ENCODE measurements at regions not wholly inside any gene's neighbourhood (a gene's known extent, or its start where the extent isn't known, plus 50 kb on each side); places are given as distances from the start of the nearest gene placed in this dataset.

- Histone ChIP-seq H3K27ac (ENCODE audit: low read depth, low read length) (peak overlapping the region; percentile 41), H3K4me1 (ENCODE audit: control insufficient read depth, insufficient read depth, low read length) (peaks cover 4% of the 10 kb centered on the region), H3K9ac (ENCODE audit: extremely low read depth, low read length, poor library complexity, severe bottlenecking) (no peak overlapping the region), H3K27me3 (ENCODE audit: control insufficient read depth, insufficient read depth, low read length, poor library complexity, severe bottlenecking) (no peaks in the 10 kb centered on the region), H3K9me3 (ENCODE audit: control insufficient read depth, low read length) (no peaks in the 10 kb centered on the region), H3K4me3 (ENCODE audit: low read length) (no peak overlapping the region), H3K36me3 (ENCODE audit: control insufficient read depth, insufficient read depth, low read length) (no peaks in the 10 kb centered on the region)
- DNase-seq, result no peak
- TF ChIP-seq, protein P1, sequence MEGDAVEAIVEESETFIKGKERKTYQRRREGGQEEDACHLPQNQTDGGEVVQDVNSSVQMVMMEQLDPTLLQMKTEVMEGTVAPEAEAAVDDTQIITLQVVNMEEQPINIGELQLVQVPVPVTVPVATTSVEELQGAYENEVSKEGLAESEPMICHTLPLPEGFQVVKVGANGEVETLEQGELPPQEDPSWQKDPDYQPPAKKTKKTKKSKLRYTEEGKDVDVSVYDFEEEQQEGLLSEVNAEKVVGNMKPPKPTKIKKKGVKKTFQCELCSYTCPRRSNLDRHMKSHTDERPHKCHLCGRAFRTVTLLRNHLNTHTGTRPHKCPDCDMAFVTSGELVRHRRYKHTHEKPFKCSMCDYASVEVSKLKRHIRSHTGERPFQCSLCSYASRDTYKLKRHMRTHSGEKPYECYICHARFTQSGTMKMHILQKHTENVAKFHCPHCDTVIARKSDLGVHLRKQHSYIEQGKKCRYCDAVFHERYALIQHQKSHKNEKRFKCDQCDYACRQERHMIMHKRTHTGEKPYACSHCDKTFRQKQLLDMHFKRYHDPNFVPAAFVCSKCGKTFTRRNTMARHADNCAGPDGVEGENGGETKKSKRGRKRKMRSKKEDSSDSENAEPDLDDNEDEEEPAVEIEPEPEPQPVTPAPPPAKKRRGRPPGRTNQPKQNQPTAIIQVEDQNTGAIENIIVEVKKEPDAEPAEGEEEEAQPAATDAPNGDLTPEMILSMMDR (conservative IDR thresholded peaks at IDR 0.05), result no peak
- H3K9me3 Mint-ChIP-seq, result no peaks in the 10 kb centered on the region
- peaks cover 6% of the 10 kb centered on the region for H3K4me1 Mint-ChIP-seq
- WGBS, 2 experiments (ENCODE audit: insufficient coverage in 1 of 2, insufficient read length in 1 of 2), result 92 to 94% methylated on average over 4 to 6 of the region's 6 CpGs
- no peak overlapping the region for H3K27ac Mint-ChIP-seq
- H3K36me3 Mint-ChIP-seq (ENCODE audit: low read depth), result no peaks in the 10 kb centered on the region
- H3K4me3 Mint-ChIP-seq, result no peak overlapping the region
- H3K27me3 Mint-ChIP-seq (ENCODE audit: insufficient read depth), result no peaks in the 10 kb centered on the region
Observed at GRCh38 chr13:105273665-105274222, 1261.7 kb downstream of the EFNB2 start.

DNA sequence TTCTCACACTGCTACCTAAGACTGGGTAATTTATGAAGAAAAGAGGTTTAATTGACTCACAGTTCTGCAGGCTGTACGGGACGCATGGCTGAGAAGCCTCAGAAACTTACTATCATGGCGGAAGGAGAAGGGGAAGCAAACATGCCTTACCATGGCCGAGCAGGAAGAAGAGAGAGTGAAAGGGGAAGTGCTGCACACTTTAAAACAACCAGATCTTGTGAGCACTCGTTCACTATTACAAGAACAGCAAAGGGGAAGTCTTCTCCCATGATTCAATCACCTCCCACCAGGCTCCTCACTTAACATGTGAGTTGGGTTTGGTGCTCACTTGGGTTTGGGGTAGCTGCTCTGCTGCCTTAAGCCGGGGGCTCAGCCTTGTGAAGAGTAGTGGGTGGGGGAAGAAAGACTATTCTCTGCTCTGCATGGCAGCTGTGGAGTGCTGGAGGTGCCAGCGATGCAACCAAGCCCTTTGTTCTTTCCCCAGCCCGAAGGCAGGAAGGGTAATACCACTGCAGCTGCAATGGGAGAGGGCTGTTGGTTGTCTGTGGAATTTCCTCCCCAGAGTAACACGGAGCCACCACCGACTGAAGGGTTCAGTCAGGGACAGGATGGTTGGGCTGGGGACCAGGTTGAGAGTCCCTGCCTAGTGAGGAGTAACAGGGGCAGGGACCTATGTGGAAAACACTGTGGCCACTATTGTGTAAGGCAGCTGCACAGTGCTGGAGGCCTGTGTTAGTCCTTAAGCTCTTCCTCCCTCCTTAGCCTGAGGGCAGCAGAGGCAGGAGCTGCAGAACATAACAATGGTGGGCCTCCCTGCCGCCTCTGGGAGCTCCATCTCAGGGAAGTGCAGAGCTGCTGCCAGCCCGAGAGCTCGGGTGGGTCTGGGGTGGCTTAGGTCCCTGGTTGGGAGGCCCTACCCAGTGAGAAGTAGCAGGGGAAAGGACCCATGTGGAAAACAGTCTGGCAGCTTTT lies 1262.5 kb downstream of the EFNB2 start:
- Histone ChIP-seq H3K4me1 (ENCODE audit: control insufficient read depth, insufficient read depth, low read length) (no peaks in the 10 kb centered on the region), H3K9ac (ENCODE audit: extremely low read depth, low read length, poor library complexity, severe bottlenecking) (no peak overlapping the region), H3K27ac (ENCODE audit: low read depth, low read length) (peak overlapping the region; percentile 41), H3K9me3 (ENCODE audit: control insufficient read depth, low read length) (no peaks in the 10 kb centered on the region), H3K27me3 (ENCODE audit: control insufficient read depth, insufficient read depth, low read length, poor library complexity, severe bottlenecking) (no peaks in the 10 kb centered on the region), H3K4me3 (ENCODE audit: low read length) (no peak overlapping the region), H3K36me3 (ENCODE audit: control insufficient read depth, insufficient read depth, low read length) (no peaks in the 10 kb centered on the region)
- H3K27ac Mint-ChIP-seq, result no peak overlapping the region
- H3K36me3 Mint-ChIP-seq (ENCODE audit: low read depth), result no peaks in the 10 kb centered on the region
- no peaks in the 10 kb centered on the region for H3K9me3 Mint-ChIP-seq
- TF ChIP-seq, protein P1 (conservative IDR thresholded peaks at IDR 0.05), result no peak
- WGBS, 2 experiments (ENCODE audit: insufficient coverage in 1 of 2, insufficient read length in 1 of 2), result 94 to 100% methylated on average over 6 to 12 of the region's 13 CpGs
- no peaks in the 10 kb centered on the region for H3K27me3 Mint-ChIP-seq (ENCODE audit: insufficient read depth)
- no peaks in the 10 kb centered on the region for H3K4me1 Mint-ChIP-seq
- no peak overlapping the region for H3K4me3 Mint-ChIP-seq
- DNase-seq, result no peak

- no peak overlapping the region for H3K27ac Mint-ChIP-seq
Observed at GRCh38 chr13:105266615-105267014, 1268.8 kb downstream of the EFNB2 start.

More at GRCh38 chr13:105266615-105267014, 1268.8 kb downstream of the EFNB2 start:
- H3K27ac ChIP-seq (ENCODE audit: low read depth, low read length), result no peak overlapping the region
- no peaks in the 10 kb centered on the region for H3K36me3 ChIP-seq (ENCODE audit: control insufficient read depth, insufficient read depth, low read length)
- Mint-ChIP-seq H3K9me3 (no peaks in the 10 kb centered on the region), H3K36me3 (ENCODE audit: low read depth) (no peaks in the 10 kb centered on the region), H3K4me3 (no peak overlapping the region), H3K27me3 (ENCODE audit: insufficient read depth) (no peaks in the 10 kb centered on the region), H3K4me1 (no peaks in the 10 kb centered on the region)
- H3K4me3 ChIP-seq (ENCODE audit: low read length), result no peak overlapping the region
- H3K9me3 ChIP-seq (ENCODE audit: control insufficient read depth, low read length), result no peaks in the 10 kb centered on the region
- DNase-seq, result no peak
- TF ChIP-seq, protein P1 (conservative IDR thresholded peaks at IDR 0.05), result no peak
- H3K4me1 ChIP-seq (ENCODE audit: control insufficient read depth, insufficient read depth, low read length), result no peaks in the 10 kb centered on the region
- WGBS, 2 experiments (ENCODE audit: insufficient coverage in 1 of 2, insufficient read length in 1 of 2), result 49 to 80% methylated on average over 1 to 2 of the region's 2 CpGs
- no peaks in the 10 kb centered on the region for H3K27me3 ChIP-seq (ENCODE audit: control insufficient read depth, insufficient read depth, low read length, poor library complexity, severe bottlenecking)
- no peak overlapping the region for H3K9ac ChIP-seq (ENCODE audit: extremely low read depth, low read length, poor library complexity, severe bottlenecking)

Data from endodermal cell (in vitro differentiated cells).